WTC11 (cell line): ENCODE measurements at regions not wholly inside any gene's neighbourhood (a gene's known extent, or its start where the extent isn't known, plus 50 kb on each side); places are given as distances from the start of the nearest gene placed in this dataset.

ENCODE experiments used
- ATF2 ChIP-seq: sonication (generic); formaldehyde crosslinking; IDR thresholded peaks from 2 replicates; pipeline ENCODE4 v1.8.1; 2022; ENCODE audit warnings: low read depth, missing genetic modification reagents, borderline replicate concordance
- CTCF ChIP-seq: fragments of 200-600 bp; IDR thresholded peaks from 2 replicates; pipeline ENCODE4 v1.8.0; 2022; ENCODE audit warnings: antibody characterized with exemption
- IRF1 ChIP-seq: sonication (generic); formaldehyde crosslinking; IDR thresholded peaks from 2 replicates; pipeline ENCODE4 v1.8.0; 2023; ENCODE audit warnings: missing genetic modification reagents
- TCF7 ChIP-seq: sonication (generic); formaldehyde crosslinking; IDR thresholded peaks from 2 replicates; pipeline ENCODE4 v1.8.0; 2022; ENCODE audit warnings: mild to moderate bottlenecking, low read depth, missing genetic modification reagents, moderate library complexity
- ZNF121 ChIP-seq: sonication (generic); formaldehyde crosslinking; IDR thresholded peaks from 2 replicates; pipeline ENCODE4 v1.8.0; 2023; ENCODE audit warnings: missing genetic modification reagents
- ZNF232 ChIP-seq: sonication (generic); formaldehyde crosslinking; IDR thresholded peaks from 2 replicates; pipeline ENCODE4 v1.8.0; 2022; ENCODE audit warnings: mild to moderate bottlenecking, missing genetic modification reagents
- TF ChIP-seq, protein P1 (sequence below): sonication (generic); formaldehyde crosslinking; IDR thresholded peaks from 2 replicates; pipeline ENCODE4 v1.8.1; 2023; ENCODE audit warnings: mild to moderate bottlenecking, missing genetic modification reagents, borderline replicate concordance

GRCh38 chr9:90485028-90485427 lies 157.6 kb downstream of the DIRAS2 start:
- TF ChIP-seq CTCF (no peak), IRF1 (CRISPR knock-in tag) (no peak), ATF2 (CRISPR knock-in tag) (no peak), ZNF121 (CRISPR knock-in tag) (no peak), TCF7 (CRISPR knock-in tag) (no peak), ZNF232 (no peak)
- TF ChIP-seq, protein P1, sequence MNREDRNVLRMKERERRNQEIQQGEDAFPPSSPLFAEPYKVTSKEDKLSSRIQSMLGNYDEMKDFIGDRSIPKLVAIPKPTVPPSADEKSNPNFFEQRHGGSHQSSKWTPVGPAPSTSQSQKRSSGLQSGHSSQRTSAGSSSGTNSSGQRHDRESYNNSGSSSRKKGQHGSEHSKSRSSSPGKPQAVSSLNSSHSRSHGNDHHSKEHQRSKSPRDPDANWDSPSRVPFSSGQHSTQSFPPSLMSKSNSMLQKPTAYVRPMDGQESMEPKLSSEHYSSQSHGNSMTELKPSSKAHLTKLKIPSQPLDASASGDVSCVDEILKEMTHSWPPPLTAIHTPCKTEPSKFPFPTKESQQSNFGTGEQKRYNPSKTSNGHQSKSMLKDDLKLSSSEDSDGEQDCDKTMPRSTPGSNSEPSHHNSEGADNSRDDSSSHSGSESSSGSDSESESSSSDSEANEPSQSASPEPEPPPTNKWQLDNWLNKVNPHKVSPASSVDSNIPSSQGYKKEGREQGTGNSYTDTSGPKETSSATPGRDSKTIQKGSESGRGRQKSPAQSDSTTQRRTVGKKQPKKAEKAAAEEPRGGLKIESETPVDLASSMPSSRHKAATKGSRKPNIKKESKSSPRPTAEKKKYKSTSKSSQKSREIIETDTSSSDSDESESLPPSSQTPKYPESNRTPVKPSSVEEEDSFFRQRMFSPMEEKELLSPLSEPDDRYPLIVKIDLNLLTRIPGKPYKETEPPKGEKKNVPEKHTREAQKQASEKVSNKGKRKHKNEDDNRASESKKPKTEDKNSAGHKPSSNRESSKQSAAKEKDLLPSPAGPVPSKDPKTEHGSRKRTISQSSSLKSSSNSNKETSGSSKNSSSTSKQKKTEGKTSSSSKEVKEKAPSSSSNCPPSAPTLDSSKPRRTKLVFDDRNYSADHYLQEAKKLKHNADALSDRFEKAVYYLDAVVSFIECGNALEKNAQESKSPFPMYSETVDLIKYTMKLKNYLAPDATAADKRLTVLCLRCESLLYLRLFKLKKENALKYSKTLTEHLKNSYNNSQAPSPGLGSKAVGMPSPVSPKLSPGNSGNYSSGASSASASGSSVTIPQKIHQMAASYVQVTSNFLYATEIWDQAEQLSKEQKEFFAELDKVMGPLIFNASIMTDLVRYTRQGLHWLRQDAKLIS (CRISPR knock-in tag): no peak
